ENCODE measurements at regions not wholly inside any gene's neighbourhood (a gene's known extent, or its start where the extent isn't known, plus 50 kb on each side); places are given as distances from the start of the nearest gene placed in this dataset.

DNA sequence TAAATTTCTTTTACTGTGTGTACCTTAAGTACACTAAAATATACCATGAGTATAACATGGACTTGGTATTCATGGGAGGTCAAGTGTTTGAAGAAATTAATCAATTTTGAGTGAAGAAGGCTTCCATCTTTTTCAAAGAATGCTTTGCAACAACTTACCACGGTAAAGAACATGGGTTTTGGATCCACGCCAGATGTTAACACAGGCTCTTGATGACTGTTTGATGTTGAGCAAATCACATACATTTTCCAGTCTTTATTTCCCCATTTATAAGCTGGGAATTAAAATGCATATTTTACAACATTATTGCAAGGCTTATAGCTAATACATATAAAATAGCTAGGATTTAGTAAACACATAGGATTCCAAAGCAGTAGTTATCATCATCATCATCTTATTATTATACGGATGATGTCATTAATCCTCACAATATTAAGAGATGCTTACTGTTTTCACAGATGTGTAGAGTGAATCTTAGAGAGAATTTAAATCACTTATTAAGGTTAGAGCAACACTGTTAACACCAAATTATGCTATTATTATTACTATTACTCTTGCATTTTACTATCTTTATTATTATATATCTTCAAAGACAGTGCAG is 362.0 kb downstream of the PRELID2 start:
- no peak for ATAC-seq
- TF ChIP-seq, protein P1, sequence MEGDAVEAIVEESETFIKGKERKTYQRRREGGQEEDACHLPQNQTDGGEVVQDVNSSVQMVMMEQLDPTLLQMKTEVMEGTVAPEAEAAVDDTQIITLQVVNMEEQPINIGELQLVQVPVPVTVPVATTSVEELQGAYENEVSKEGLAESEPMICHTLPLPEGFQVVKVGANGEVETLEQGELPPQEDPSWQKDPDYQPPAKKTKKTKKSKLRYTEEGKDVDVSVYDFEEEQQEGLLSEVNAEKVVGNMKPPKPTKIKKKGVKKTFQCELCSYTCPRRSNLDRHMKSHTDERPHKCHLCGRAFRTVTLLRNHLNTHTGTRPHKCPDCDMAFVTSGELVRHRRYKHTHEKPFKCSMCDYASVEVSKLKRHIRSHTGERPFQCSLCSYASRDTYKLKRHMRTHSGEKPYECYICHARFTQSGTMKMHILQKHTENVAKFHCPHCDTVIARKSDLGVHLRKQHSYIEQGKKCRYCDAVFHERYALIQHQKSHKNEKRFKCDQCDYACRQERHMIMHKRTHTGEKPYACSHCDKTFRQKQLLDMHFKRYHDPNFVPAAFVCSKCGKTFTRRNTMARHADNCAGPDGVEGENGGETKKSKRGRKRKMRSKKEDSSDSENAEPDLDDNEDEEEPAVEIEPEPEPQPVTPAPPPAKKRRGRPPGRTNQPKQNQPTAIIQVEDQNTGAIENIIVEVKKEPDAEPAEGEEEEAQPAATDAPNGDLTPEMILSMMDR (IDR thresholded peaks at IDR 0.05), result no peak
- H3K4me1 ChIP-seq, result no peaks in the 10 kb centered on the region

DNA sequence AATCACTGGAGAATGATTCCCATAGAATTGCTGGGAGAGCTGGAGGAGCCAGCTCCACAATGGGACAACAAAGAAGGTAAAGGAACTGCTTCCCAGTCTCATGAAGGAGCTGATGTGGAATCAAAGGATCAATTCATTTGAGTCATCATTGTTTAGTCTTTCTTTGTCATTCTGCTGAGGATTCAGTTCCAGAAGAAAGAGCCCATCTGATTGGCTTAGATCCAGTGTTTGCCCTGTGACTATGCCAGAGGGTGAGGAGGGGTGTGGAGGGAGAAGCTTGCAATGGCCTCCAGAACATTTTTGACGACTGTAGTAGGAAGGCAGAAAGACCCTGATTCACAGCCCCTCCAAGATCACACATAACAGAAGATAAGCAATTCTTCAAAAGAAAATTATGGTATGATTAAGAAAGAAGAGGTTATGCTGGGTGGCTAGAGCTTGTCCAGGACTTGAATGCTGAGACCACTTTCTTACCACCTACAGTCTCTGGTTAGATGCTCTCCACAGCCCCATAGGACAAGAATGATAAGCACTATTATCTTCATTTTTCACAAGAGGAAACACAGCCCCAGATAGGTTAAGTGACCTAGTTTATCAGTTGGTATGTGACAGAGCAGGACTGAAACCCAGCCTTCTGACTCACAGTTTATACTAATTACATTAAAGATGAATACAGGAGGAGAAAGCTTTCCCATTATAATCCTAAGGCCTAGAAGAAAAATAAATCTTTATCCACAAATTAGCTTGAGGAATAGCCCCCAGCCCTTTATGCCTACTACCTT is 363.1 kb downstream of the PRELID2 start:
- H3K4me3 ChIP-seq, result no peak overlapping the region
- no peaks in the 10 kb centered on the region for H3K4me1 ChIP-seq
- H3K9me3 ChIP-seq, result peaks cover 0 to 7% of the 10 kb centered on the region in 2 donors
- no peaks in the 10 kb centered on the region for H3K36me3 ChIP-seq
- no peaks in the 10 kb centered on the region for H3K27me3 ChIP-seq
- TF ChIP-seq, protein P1 (IDR thresholded peaks at IDR 0.05), result no peak
- intact Hi-C loops (cut with DNase I), result no loop called here
- H3K27ac ChIP-seq, result no peak overlapping the region
- no peak for ATAC-seq
- DNase-seq, result no peak

More for the DNA sequence above, 362.0 kb downstream of the PRELID2 start:
- H3K27me3 ChIP-seq, result no peaks in the 10 kb centered on the region
- no peak overlapping the region for H3K27ac ChIP-seq
- H3K4me3 ChIP-seq, result no peak overlapping the region
- H3K9me3 ChIP-seq, result peaks cover 0 to 4% of the 10 kb centered on the region in 2 donors
- peak in 1 of 4 donors; percentile 10 for DNase-seq
- no peaks in the 10 kb centered on the region for H3K36me3 ChIP-seq
- intact Hi-C loops (cut with DNase I), result no loop called here

DNA sequence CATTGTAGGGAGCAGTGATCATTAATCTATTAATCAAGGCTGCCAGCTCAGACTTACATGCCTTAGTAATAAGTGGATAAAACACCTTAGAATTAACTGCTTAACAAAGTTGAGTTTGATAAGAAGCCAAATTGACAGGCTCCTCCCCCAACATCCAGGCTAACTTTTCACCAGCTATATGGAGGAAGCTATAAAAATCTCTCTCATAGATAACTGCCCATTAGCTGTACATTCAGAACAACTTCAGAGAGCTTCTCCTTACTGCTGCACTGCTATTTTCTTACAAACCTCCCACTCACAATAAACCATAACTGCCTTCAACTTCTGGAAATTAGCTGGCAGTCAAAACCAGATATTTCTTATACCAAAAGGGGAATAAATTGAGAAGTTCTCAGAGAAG is 364.1 kb downstream of the PRELID2 start:
- Histone ChIP-seq H3K27ac (no peak overlapping the region), H3K4me1 (no peaks in the 10 kb centered on the region), H3K9me3 (peaks cover 0 to 7% of the 10 kb centered on the region in 2 donors), H3K27me3 (no peaks in the 10 kb centered on the region), H3K36me3 (no peaks in the 10 kb centered on the region), H3K4me3 (no peak overlapping the region)
- TF ChIP-seq, protein P1 (IDR thresholded peaks at IDR 0.05), result no peak
- DNase-seq, result no peak
- no peak for ATAC-seq
- intact Hi-C loops (cut with DNase I), result no loop called here

DNA sequence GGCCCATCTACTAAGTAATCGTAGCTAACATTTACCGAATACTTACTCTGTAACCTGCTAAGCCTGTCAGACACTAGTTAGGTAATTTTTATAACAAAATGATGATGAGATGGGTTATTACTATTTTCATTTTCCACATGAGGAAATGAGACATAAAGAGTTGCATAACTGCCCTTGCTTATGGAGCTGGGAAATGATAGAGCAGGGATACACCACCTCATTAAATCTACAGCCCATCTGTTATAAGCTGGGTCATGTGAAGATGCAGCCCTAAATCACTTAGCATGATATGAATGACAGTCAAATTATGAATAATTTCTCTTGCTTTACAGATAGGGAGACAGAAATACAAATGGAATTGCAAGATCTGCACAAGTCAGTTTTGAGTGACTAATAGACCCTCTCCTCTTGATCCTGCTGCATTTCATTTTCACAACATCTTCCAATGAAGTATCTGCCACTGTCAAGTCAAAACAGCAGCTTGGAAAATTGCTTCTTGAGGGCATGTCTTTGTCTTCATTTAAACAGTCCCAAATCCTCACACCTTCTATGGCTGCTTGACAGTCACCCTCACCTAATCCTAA is 364.7 kb downstream of the PRELID2 start:
- no peak for ATAC-seq
- peak in 1 of 4 donors; percentile 6 for DNase-seq
- Histone ChIP-seq H3K4me3 (no peak overlapping the region), H3K4me1 (no peaks in the 10 kb centered on the region), H3K36me3 (no peaks in the 10 kb centered on the region), H3K27ac (no peak overlapping the region), H3K9me3 (peaks cover 0 to 7% of the 10 kb centered on the region in 2 donors), H3K27me3 (no peaks in the 10 kb centered on the region)
- TF ChIP-seq, protein P1 (IDR thresholded peaks at IDR 0.05), result no peak
- intact Hi-C loops (cut with DNase I), result no loop called here

DNA sequence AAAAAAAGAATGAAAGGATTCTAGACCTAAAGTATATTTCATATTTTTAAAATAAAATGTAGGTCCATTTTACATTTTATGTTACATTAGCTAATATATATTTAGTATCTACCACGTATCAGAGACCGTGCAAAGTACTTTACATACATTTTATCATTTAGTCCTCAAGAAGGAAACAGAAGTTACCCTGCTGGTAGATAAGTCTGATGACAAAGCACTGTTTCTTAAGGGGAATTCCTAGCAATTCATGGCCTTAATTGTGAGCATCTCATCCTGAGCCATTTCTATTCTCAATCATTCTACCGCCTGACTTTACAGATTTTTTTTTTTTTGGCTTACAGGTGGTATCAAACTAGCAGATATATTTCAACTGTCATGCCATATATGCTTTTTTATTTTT is 367.7 kb downstream of the PRELID2 start:
- H3K36me3 ChIP-seq, result no peaks in the 10 kb centered on the region
- intact Hi-C loops (cut with DNase I), result no loop called here
- no peak for ATAC-seq

More for the DNA sequence above, 367.7 kb downstream of the PRELID2 start:
- TF ChIP-seq, protein P1 (IDR thresholded peaks at IDR 0.05), result no peak
- Histone ChIP-seq H3K27me3 (no peaks in the 10 kb centered on the region), H3K9me3 (peaks cover 0 to 7% of the 10 kb centered on the region in 2 donors), H3K4me3 (no peak overlapping the region), H3K27ac (no peak overlapping the region), H3K4me1 (no peaks in the 10 kb centered on the region)
- DNase-seq, result no peak

All from left lung (tissue), 4 donors.